Mucosa of stomach (tissue), 1 donor: ENCODE measurements at regions not wholly inside any gene's neighbourhood (a gene's known extent, or its start where the extent isn't known, plus 50 kb on each side); places are given as distances from the start of the nearest gene placed in this dataset.

Experiments used
- H3K27me3 ChIP-seq: one replicate; pipeline ENCODE4 v1.7.0; 2013; ENCODE audit warnings: mild to moderate bottlenecking, low read length; ENCODE audit not compliant: control insufficient read depth, insufficient read depth
- H3K36me3 ChIP-seq: one replicate; pipeline ENCODE4 v1.7.0; 2013; ENCODE audit warnings: low read length; ENCODE audit not compliant: control insufficient read depth, insufficient read depth
- H3K4me1 ChIP-seq: one replicate; pipeline ENCODE4 v1.7.0; 2013; ENCODE audit warnings: mild to moderate bottlenecking, low read length; ENCODE audit not compliant: control insufficient read depth, insufficient read depth
- H3K4me3 ChIP-seq: one replicate; pipeline ENCODE4 v1.7.0; 2013; ENCODE audit warnings: low read length
- H3K9ac ChIP-seq: one replicate; pipeline ENCODE4 v1.7.0; 2013; ENCODE audit warnings: mild to moderate bottlenecking, low read length, moderate library complexity
- H3K9me3 ChIP-seq: one replicate; pipeline ENCODE4 v1.7.0; 2013; ENCODE audit warnings: mild to moderate bottlenecking, low read length, moderate library complexity; ENCODE audit not compliant: control insufficient read depth
- donor health status: Pancreatic carcinoma.

GRCh38 chr18:77666613-77667012, 417.0 kb downstream of the GALR1 start:
- Histone ChIP-seq H3K27me3 (no peaks in the 10 kb centered on the region), H3K4me1 (no peaks in the 10 kb centered on the region), H3K9me3 (no peaks in the 10 kb centered on the region), H3K4me3 (no peak overlapping the region), H3K36me3 (no peaks in the 10 kb centered on the region), H3K9ac (no peak overlapping the region)

GRCh38 chr18:77668219-77668618, 418.6 kb downstream of the GALR1 start:
- Histone ChIP-seq H3K27me3 (no peaks in the 10 kb centered on the region), H3K9ac (no peak overlapping the region), H3K9me3 (no peaks in the 10 kb centered on the region), H3K4me1 (no peaks in the 10 kb centered on the region), H3K36me3 (no peaks in the 10 kb centered on the region), H3K4me3 (no peak overlapping the region)

DNA sequence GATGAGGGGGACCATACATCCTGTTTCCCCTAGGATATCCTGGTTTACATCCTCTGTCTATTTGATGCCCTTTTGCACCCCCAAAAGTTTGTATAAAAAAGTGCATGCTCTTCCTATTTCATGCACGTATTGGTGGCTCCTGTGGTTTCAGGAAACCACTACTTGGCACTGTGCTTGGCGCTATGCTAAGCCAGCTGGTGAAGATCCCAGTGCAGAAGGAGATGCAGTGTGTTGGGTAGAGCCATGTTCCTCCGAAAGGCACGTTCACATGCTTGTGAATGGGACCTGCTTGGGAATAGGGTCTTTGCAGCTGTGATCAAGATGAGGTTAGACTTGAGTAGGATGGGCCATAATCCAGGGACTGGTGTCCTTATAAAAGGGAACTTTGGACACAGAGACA, 419.7 kb downstream of the GALR1 start:
- no peaks in the 10 kb centered on the region for H3K9me3 ChIP-seq
- no peak overlapping the region for H3K9ac ChIP-seq
- H3K4me3 ChIP-seq = no peak overlapping the region
- H3K36me3 ChIP-seq = no peaks in the 10 kb centered on the region
- no peaks in the 10 kb centered on the region for H3K27me3 ChIP-seq
- no peaks in the 10 kb centered on the region for H3K4me1 ChIP-seq

- no peaks in the 10 kb centered on the region for H3K9me3 ChIP-seq
- no peaks in the 10 kb centered on the region for H3K36me3 ChIP-seq
- H3K4me3 ChIP-seq = no peak overlapping the region
- no peak overlapping the region for H3K9ac ChIP-seq
- H3K4me1 ChIP-seq = no peaks in the 10 kb centered on the region
- no peaks in the 10 kb centered on the region for H3K27me3 ChIP-seq
These were observed 422.0 kb downstream of the GALR1 start for GRCh38 chr18:77671456-77672167.

- Histone ChIP-seq H3K4me3 (no peak overlapping the region), H3K4me1 (no peaks in the 10 kb centered on the region), H3K9me3 (no peaks in the 10 kb centered on the region)
These were observed 427.3 kb downstream of the GALR1 start for GRCh38 chr18:77676910-77677309.

DNA sequence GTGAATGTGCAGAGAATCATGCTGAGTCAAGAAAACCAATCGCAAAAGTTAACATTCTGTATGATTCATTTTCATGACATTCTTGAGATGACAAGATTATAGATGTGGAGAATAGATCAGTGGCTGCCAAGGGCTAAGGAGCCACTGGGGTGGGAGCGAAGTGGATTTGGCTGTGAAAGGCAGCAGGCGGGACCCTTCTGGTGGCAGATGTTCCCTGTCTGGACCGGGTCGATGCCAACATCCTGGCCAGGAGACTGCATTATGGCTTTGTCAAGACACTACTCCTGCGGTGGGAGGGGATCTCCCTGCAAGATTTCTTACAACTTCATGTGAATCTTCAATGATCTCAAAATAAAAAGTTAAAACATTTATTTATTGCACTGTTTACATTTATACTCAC, 427.9 kb downstream of the GALR1 start:
- H3K4me3 ChIP-seq = no peak overlapping the region
- no peaks in the 10 kb centered on the region for H3K9me3 ChIP-seq
- H3K36me3 ChIP-seq = no peaks in the 10 kb centered on the region
- H3K4me1 ChIP-seq = no peaks in the 10 kb centered on the region
- no peak overlapping the region for H3K9ac ChIP-seq
- no peaks in the 10 kb centered on the region for H3K27me3 ChIP-seq

More at GRCh38 chr18:77676910-77677309, 427.3 kb downstream of the GALR1 start:
- no peaks in the 10 kb centered on the region for H3K27me3 ChIP-seq
- no peaks in the 10 kb centered on the region for H3K36me3 ChIP-seq
- H3K9ac ChIP-seq = no peak overlapping the region

- Histone ChIP-seq H3K36me3 (no peaks in the 10 kb centered on the region), H3K9me3 (no peaks in the 10 kb centered on the region), H3K9ac (no peak overlapping the region), H3K4me1 (no peaks in the 10 kb centered on the region), H3K4me3 (no peak overlapping the region), H3K27me3 (no peaks in the 10 kb centered on the region)
These were observed 430.2 kb downstream of the GALR1 start for GRCh38 chr18:77679869-77680268.

DNA sequence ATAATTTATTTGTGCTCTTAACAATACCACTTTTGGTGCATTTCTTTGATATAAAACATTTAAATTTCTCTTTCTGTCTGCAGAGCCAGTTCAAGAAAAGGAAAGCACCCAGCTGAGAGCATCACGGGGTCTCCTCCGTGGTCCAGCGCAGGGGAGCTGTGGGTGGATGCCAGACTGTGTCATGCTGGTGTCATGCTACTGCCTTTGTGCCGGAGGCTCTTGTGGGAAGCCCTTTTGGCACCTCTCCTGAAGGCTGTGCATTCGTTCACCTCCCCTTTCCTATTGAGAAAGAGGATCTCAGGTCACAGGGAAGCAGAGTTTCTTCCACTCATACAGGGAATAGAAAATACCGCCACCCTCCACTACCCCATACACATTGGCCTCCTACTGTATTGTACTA, 450.4 kb downstream of the GALR1 start:
- no peaks in the 10 kb centered on the region for H3K4me1 ChIP-seq
- no peaks in the 10 kb centered on the region for H3K9me3 ChIP-seq
- no peaks in the 10 kb centered on the region for H3K36me3 ChIP-seq
- no peaks in the 10 kb centered on the region for H3K27me3 ChIP-seq
- no peak overlapping the region for H3K4me3 ChIP-seq
- no peak overlapping the region for H3K9ac ChIP-seq

GRCh38 chr18:77701977-77702376, 452.3 kb downstream of the GALR1 start:
- Histone ChIP-seq H3K4me1 (no peaks in the 10 kb centered on the region), H3K9ac (no peak overlapping the region), H3K36me3 (no peaks in the 10 kb centered on the region), H3K4me3 (no peak overlapping the region), H3K27me3 (no peaks in the 10 kb centered on the region), H3K9me3 (no peaks in the 10 kb centered on the region)

GRCh38 chr18:77702686-77703085, 453.0 kb downstream of the GALR1 start:
- H3K4me3 ChIP-seq = no peak overlapping the region
- no peak overlapping the region for H3K9ac ChIP-seq
- H3K27me3 ChIP-seq = no peaks in the 10 kb centered on the region
- no peaks in the 10 kb centered on the region for H3K36me3 ChIP-seq
- H3K4me1 ChIP-seq = no peaks in the 10 kb centered on the region
- H3K9me3 ChIP-seq = no peaks in the 10 kb centered on the region

DNA sequence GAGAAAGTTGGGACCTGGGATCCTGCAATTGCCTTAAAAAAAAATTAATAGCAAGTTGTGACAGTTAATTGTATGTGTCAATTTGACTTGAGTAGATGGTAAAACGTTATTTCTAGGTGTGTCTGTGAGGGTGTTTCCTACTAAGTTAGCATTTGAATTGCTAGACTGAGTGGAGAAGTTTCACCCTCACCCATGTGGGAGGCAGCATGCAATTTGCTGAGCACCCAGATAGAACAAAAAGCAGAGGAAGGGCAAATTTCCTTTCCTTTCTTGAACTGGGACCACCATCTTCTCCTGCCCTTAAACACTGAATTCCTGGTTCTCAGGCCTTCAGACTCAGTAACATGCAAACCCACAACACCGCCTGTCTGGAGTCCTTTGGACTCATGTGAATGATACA, 455.7 kb downstream of the GALR1 start:
- Histone ChIP-seq H3K4me3 (no peak overlapping the region), H3K36me3 (no peaks in the 10 kb centered on the region), H3K9me3 (no peaks in the 10 kb centered on the region), H3K4me1 (no peaks in the 10 kb centered on the region), H3K9ac (no peak overlapping the region), H3K27me3 (no peaks in the 10 kb centered on the region)

DNA sequence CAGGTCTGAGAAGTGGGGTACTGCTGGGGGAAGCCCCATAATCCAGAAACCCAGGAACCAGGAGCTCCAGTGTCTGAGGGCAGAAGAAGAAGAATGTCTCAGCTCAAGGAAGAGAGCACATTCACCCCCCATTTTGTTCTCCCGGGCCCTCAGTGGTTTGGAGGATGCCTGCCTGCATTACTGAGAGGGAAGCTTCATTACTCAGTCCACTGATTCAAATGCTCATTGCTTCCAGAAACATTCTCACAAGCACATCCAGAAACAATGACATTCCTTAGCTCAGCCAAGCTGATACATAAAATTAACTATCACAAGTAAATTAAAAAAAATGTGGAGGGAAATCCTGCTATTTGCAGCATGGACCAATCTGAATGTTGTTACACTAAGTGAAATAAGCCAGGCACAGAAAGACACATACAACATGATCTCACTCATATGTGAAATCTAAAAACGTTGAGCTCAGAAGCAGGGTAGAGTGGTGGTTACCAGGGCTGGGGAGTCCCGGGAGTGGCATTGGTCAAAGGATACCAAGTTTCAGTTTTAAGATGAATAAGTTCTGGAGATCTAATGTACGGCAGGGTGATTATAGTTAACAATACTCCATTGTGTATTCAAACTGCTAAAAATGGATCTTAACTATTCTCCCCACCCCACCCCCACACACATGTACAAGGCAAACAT, 459.3 kb downstream of the GALR1 start:
- no peaks in the 10 kb centered on the region for H3K4me1 ChIP-seq

More for the DNA sequence above, 459.3 kb downstream of the GALR1 start:
- H3K27me3 ChIP-seq = no peaks in the 10 kb centered on the region
- no peaks in the 10 kb centered on the region for H3K9me3 ChIP-seq
- no peaks in the 10 kb centered on the region for H3K36me3 ChIP-seq
- no peak overlapping the region for H3K4me3 ChIP-seq
- no peak overlapping the region for H3K9ac ChIP-seq
